A673 (cell line): ENCODE measurements at regions not wholly inside any gene's neighbourhood (a gene's known extent, or its start where the extent isn't known, plus 50 kb on each side); places are given as distances from the start of the nearest gene placed in this dataset.

Source experiments
- BruUV-seq: library from RNA; stranded (reverse); fragments of 400-500 nt; replicated peaks from 2 replicates; lab custom pipeline; 2021; lab: Mats Ljungman, UMichigan
- CTCF ChIA-PET: fragments of 300-600 bp; sonication (Branson Sonifier 250); formaldehyde crosslinking; loops from one replicate; lab custom pipeline; 2022; ENCODE audit warnings: antibody characterized with exemption; lab: Charles Lee
- POLR2A ChIA-PET: fragments of 300-600 bp; sonication (Branson Sonifier 250); formaldehyde crosslinking; loops from one replicate; lab custom pipeline; 2022; ENCODE audit warnings: antibody characterized with exemption; ENCODE audit not compliant: low non-redundant PET; lab: Charles Lee
- DNase-seq: peaks from one replicate; pipeline ENCODE4 v3.0.0-alpha.2; 2015; ENCODE audit warnings: low spot score
- H3K27ac ChIP-seq: fragments of 200-600 bp; sonication (generic); 2 replicates; pipeline ENCODE4 v1.5.1; 2016; ENCODE audit warnings: mixed run types, low read depth, mild to moderate bottlenecking, mixed read lengths, antibody characterized with exemption, low read length; ENCODE audit not compliant: poor library complexity, severe bottlenecking
- H3K27me3 ChIP-seq: fragments of 200-600 bp; sonication (generic); replicated peaks from 2 replicates; pipeline ENCODE4 v1.6.1; 2017; ENCODE audit warnings: mixed run types, low read depth, mild to moderate bottlenecking, mixed read lengths, antibody characterized with exemption, low read length; ENCODE audit not compliant: insufficient read depth, poor library complexity
- H3K36me3 ChIP-seq: fragments of 200-600 bp; sonication (generic); 2 replicates; pipeline ENCODE4 v1.6.1; 2016; ENCODE audit warnings: mixed run types, mild to moderate bottlenecking, mixed read lengths, antibody characterized with exemption, low read length; ENCODE audit not compliant: insufficient read depth, poor library complexity, severe bottlenecking
- H3K4me1 ChIP-seq: fragments of 200-600 bp; sonication (generic); 2 replicates; pipeline ENCODE4 v1.6.1; 2017; ENCODE audit warnings: mixed run types, mild to moderate bottlenecking, mixed read lengths, antibody characterized with exemption, low read length; ENCODE audit not compliant: insufficient read depth, poor library complexity, severe bottlenecking
- H3K4me3 ChIP-seq: fragments of 200-600 bp; sonication (generic); 2 replicates; pipeline ENCODE4 v1.5.1; 2016; ENCODE audit warnings: low read depth, mixed run types, mild to moderate bottlenecking, mixed read lengths, low read length; ENCODE audit not compliant: poor library complexity, severe bottlenecking
- H3K9me3 ChIP-seq: fragments of 200-600 bp; sonication (generic); 2 replicates; pipeline ENCODE4 v1.6.1; 2016; ENCODE audit warnings: mixed run types, low read depth, mild to moderate bottlenecking, mixed read lengths, antibody characterized with exemption, low read length; ENCODE audit not compliant: poor library complexity, severe bottlenecking
- CTCF ChIP-seq: fragments of 300-800, 200-600 bp; sonication (generic); conservative IDR thresholded peaks from 2 replicates; pipeline ENCODE4 v1.5.1; 2017; ENCODE audit warnings: low read depth, mild to moderate bottlenecking, antibody characterized with exemption, low read length, moderate library complexity, mixed read lengths
- EZH2 ChIP-seq: fragments of 200-600 bp; sonication (generic); IDR thresholded peaks from 2 replicates; pipeline ENCODE4 v1.6.1; 2017; ENCODE audit warnings: borderline replicate concordance, low read depth, mild to moderate bottlenecking, mixed read lengths, antibody characterized with exemption, low read length; ENCODE audit not compliant: poor library complexity, severe bottlenecking
- intact Hi-C: fragments of 100-400 bp; cut with micrococcal nuclease; formaldehyde crosslinking; loops from one replicate; pipeline ENCODE4 v1.10.0; 2022; ENCODE audit not compliant: unreplicated experiment

GRCh38 chr10:2867788-2868299, 199.5 kb upstream of the PFKP start:
- no peak overlapping the region for H3K27ac ChIP-seq
- no peaks in the 10 kb centered on the region for H3K4me1 ChIP-seq
- H3K4me3 ChIP-seq, result no peak overlapping the region
- ChIA-PET CTCF (no interaction called here), POLR2A (no interaction called here)
- no peak for DNase-seq
- intact Hi-C loops, result no loop called here
- no peaks in the 10 kb centered on the region for H3K9me3 ChIP-seq
- H3K27me3 ChIP-seq, result no peaks in the 10 kb centered on the region
- no peaks in the 10 kb centered on the region for H3K36me3 ChIP-seq
- BruUV-seq, result no TSS peak
- TF ChIP-seq CTCF (no peak), EZH2 (no peak)

- intact Hi-C loops, result no loop called here
- no peak for DNase-seq
- ChIA-PET POLR2A (no interaction called here), CTCF (no interaction called here)
- H3K4me1 ChIP-seq, result no peaks in the 10 kb centered on the region
- BruUV-seq, result no TSS peak
- H3K9me3 ChIP-seq, result no peaks in the 10 kb centered on the region
- no peaks in the 10 kb centered on the region for H3K27me3 ChIP-seq
- H3K36me3 ChIP-seq, result no peaks in the 10 kb centered on the region
- no peak overlapping the region for H3K27ac ChIP-seq
- no peak for TF ChIP-seq EZH2
- no peak for TF ChIP-seq CTCF
- H3K4me3 ChIP-seq, result no peak overlapping the region
Observed at GRCh38 chr10:2866569-2866968, 200.8 kb upstream of the PFKP start.

- TF ChIP-seq EZH2 (no peak), CTCF (no peak)
- Histone ChIP-seq H3K27ac (no peak overlapping the region), H3K36me3 (no peaks in the 10 kb centered on the region), H3K27me3 (no peaks in the 10 kb centered on the region), H3K4me1 (peaks cover 9% of the 10 kb centered on the region), H3K4me3 (no peak overlapping the region), H3K9me3 (peaks cover 27% of the 10 kb centered on the region)
- peak; percentile 47 for DNase-seq
- intact Hi-C loops, result no loop called here
- ChIA-PET CTCF (no interaction called here), POLR2A (no interaction called here)
- BruUV-seq, result no TSS peak
Observed at GRCh38 chr10:2861632-2862210, 205.6 kb upstream of the PFKP start.
